IPS DF 6.9 (cell line): ENCODE measurements at regions not wholly inside any gene's neighbourhood (a gene's known extent, or its start where the extent isn't known, plus 50 kb on each side); places are given as distances from the start of the nearest gene placed in this dataset.
"Not testable (repeated sequence)": the region's sequence is repeated elsewhere in the genome, so short reads cannot be mapped to it uniquely, and the experiment has no call there.

Source experiments
- DNase-seq: peaks from one replicate; pipeline ENCODE4 v3.0.0-alpha.2; 2013; ENCODE audit warnings: low read depth, low spot score
- H3K27ac ChIP-seq: one replicate; pipeline ENCODE4 v1.5.1; 2013; ENCODE audit warnings: low read length, control low read depth
- H3K27me3 ChIP-seq: 2 replicates; pipeline ENCODE4 v1.6.1; 2013; ENCODE audit warnings: mild to moderate bottlenecking, low read length; ENCODE audit not compliant: control insufficient read depth, insufficient read depth
- H3K36me3 ChIP-seq: 2 replicates; pipeline ENCODE4 v1.6.1; 2013; ENCODE audit warnings: low read length; ENCODE audit not compliant: control insufficient read depth, insufficient read depth
- H3K4me1 ChIP-seq: 2 replicates; pipeline ENCODE4 v1.6.1; 2013; ENCODE audit warnings: low read length; ENCODE audit not compliant: control insufficient read depth, insufficient read depth
- H3K4me3 ChIP-seq: 2 replicates; pipeline ENCODE4 v1.5.1; 2013; ENCODE audit warnings: mild to moderate bottlenecking, low read length
- H3K9me3 ChIP-seq: 2 replicates; pipeline ENCODE4 v1.6.1; 2013; ENCODE audit warnings: low read length, inconsistent platforms; ENCODE audit not compliant: control insufficient read depth, insufficient read depth
- WGBS: extraction: QIAGEN DNeasy Blood & Tissue Kit; methylation state at CpG from one replicate; pipeline ENCODE4 v1.1.7; 2013; ENCODE audit warnings: mixed read lengths, missing lambda C conversion rate; ENCODE audit not compliant: insufficient read length, insufficient coverage; 5-methylcytosine and 5-hydroxymethylcytosine counted together

GRCh38 chr11:116042146-116042545, 537.9 kb upstream of the CADM1 start:
- no CpG with 5 or more reads among the region's 4 CpGs for WGBS

GRCh38 chr11:116037861-116038260, 533.6 kb upstream of the CADM1 start:
- peaks cover 6% of the 10 kb centered on the region; the same call in 1 of the 2 replicates for H3K4me1 ChIP-seq
- DNase-seq, result no peak
- no peaks in the 10 kb centered on the region for H3K36me3 ChIP-seq
- H3K27ac ChIP-seq, result no peak overlapping the region
- H3K4me3 ChIP-seq, result no peak overlapping the region
- H3K27me3 ChIP-seq, result no peaks in the 10 kb centered on the region
- no peaks in the 10 kb centered on the region for H3K9me3 ChIP-seq
- no CpG with 5 or more reads among the region's 2 CpGs for WGBS

More at GRCh38 chr11:116042146-116042545, 537.9 kb upstream of the CADM1 start:
- Histone ChIP-seq H3K4me3 (no peak overlapping the region), H3K9me3 (no peaks in the 10 kb centered on the region), H3K4me1 (no peaks in the 10 kb centered on the region), H3K27me3 (no peaks in the 10 kb centered on the region), H3K36me3 (no peaks in the 10 kb centered on the region), H3K27ac (no peak overlapping the region)
- no peak for DNase-seq

- no peak overlapping the region for H3K4me3 ChIP-seq
- no peak for DNase-seq
- H3K9me3 ChIP-seq, result no peaks in the 10 kb centered on the region
- WGBS, result no CpG with 5 or more reads among the region's 5 CpGs
- H3K4me1 ChIP-seq, result peaks cover 6% of the 10 kb centered on the region; the same call in 1 of the 2 replicates
- no peak overlapping the region for H3K27ac ChIP-seq
- no peaks in the 10 kb centered on the region for H3K27me3 ChIP-seq
- no peaks in the 10 kb centered on the region for H3K36me3 ChIP-seq
These were observed 531.8 kb upstream of the CADM1 start for GRCh38 chr11:116035977-116036376.

- Histone ChIP-seq H3K9me3 (no peaks in the 10 kb centered on the region), H3K4me1 (peaks cover 6% of the 10 kb centered on the region; the same call in 1 of the 2 replicates), H3K36me3 (no peaks in the 10 kb centered on the region), H3K4me3 (no peak overlapping the region), H3K27ac (no peak overlapping the region), H3K27me3 (no peaks in the 10 kb centered on the region)
- no CpG with 5 or more reads among the region's 8 CpGs for WGBS
- no peak for DNase-seq
These were observed 529.8 kb upstream of the CADM1 start for GRCh38 chr11:116033931-116034553.

- Histone ChIP-seq H3K9me3 (no peaks in the 10 kb centered on the region), H3K4me3 (no peak overlapping the region), H3K27me3 (no peaks in the 10 kb centered on the region), H3K4me1 (peaks cover 4% of the 10 kb centered on the region; the same call in 1 of the 2 replicates), H3K36me3 (no peaks in the 10 kb centered on the region), H3K27ac (no peak overlapping the region)
- no CpG with 5 or more reads among the region's 4 CpGs for WGBS
- DNase-seq, result no peak
These were observed 526.6 kb upstream of the CADM1 start for GRCh38 chr11:116030697-116031331.

GRCh38 chr11:116028506-116028905, 524.3 kb upstream of the CADM1 start:
- H3K27me3 ChIP-seq, H3K4me3 ChIP-seq, H3K36me3 ChIP-seq, H3K9me3 ChIP-seq, H3K27ac ChIP-seq, H3K4me1 ChIP-seq, DNase-seq: not testable (repeated sequence)
- no CpG with 5 or more reads among the region's 1 CpG for WGBS

GRCh38 chr11:115999437-115999836, 495.2 kb upstream of the CADM1 start:
- H3K27me3 ChIP-seq, result no peaks in the 10 kb centered on the region
- no peaks in the 10 kb centered on the region for H3K36me3 ChIP-seq
- H3K4me3 ChIP-seq, result no peak overlapping the region
- no peak for DNase-seq
- H3K4me1 ChIP-seq, result no peaks in the 10 kb centered on the region
- no peak overlapping the region for H3K27ac ChIP-seq
- no peaks in the 10 kb centered on the region for H3K9me3 ChIP-seq

- no peaks in the 10 kb centered on the region for H3K36me3 ChIP-seq
- DNase-seq, result no peak
- no peak overlapping the region for H3K27ac ChIP-seq
- H3K4me1 ChIP-seq, result no peaks in the 10 kb centered on the region
- H3K4me3 ChIP-seq, result no peak overlapping the region
- no peaks in the 10 kb centered on the region for H3K27me3 ChIP-seq
- no CpG with 5 or more reads among the region's 3 CpGs for WGBS
- no peaks in the 10 kb centered on the region for H3K9me3 ChIP-seq
These were observed 492.6 kb upstream of the CADM1 start for GRCh38 chr11:115996808-115997188.

- no peak overlapping the region for H3K27ac ChIP-seq
- H3K27me3 ChIP-seq, result no peaks in the 10 kb centered on the region
- WGBS, result no CpG with 5 or more reads among the region's 5 CpGs
- H3K4me3 ChIP-seq, result no peak overlapping the region
- H3K36me3 ChIP-seq, result no peaks in the 10 kb centered on the region
- no peaks in the 10 kb centered on the region for H3K9me3 ChIP-seq
- H3K4me1 ChIP-seq, result no peaks in the 10 kb centered on the region
- DNase-seq, result no peak
These were observed 492.1 kb upstream of the CADM1 start for GRCh38 chr11:115996125-115996807.

GRCh38 chr11:115993590-115993989, 489.4 kb upstream of the CADM1 start:
- no CpG with 5 or more reads among the region's 5 CpGs for WGBS
- no peak overlapping the region for H3K27ac ChIP-seq
- no peaks in the 10 kb centered on the region for H3K4me1 ChIP-seq
- no peak overlapping the region for H3K4me3 ChIP-seq
- H3K27me3 ChIP-seq, result no peaks in the 10 kb centered on the region
- DNase-seq, result no peak
- no peaks in the 10 kb centered on the region for H3K36me3 ChIP-seq
- no peaks in the 10 kb centered on the region for H3K9me3 ChIP-seq
